HG03432 (cell line): ENCODE measurements at regions not wholly inside any gene's neighbourhood (a gene's known extent, or its start where the extent isn't known, plus 50 kb on each side); places are given as distances from the start of the nearest gene placed in this dataset.
"Not testable (repeated sequence)": the region's sequence is repeated elsewhere in the genome, so short reads cannot be mapped to it uniquely, and the experiment has no call there.

Experiments
- ATAC-seq: cut with Tn5 transposase; IDR thresholded peaks from one replicate; pipeline ENCODE4 v1.9.1; 2021; ENCODE audit warnings: mild to moderate bottlenecking, moderate library complexity; ENCODE audit not compliant: unreplicated experiment

GRCh38 chr9:82115900-82116299 is 127.3 kb downstream of the SPATA31D1 start:
- no peak for ATAC-seq

DNA sequence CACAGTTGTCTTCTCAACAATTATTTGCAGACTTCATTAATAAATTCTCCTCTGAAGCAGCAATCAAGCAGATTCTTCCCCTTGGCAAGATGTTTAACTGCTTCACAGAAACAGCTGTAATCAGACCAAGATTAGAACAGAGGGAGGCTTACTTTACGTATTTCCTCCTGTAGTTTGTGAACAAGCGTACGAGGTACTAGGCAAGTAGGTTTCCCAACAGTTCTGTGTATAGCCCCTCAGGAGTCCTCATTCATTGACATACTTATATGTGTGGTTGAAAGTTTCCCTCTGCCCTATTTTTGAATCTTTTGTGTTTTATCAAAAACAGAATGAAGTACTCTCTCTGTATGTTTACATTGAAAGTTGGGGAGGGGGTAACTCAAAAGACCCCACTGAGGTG is 128.0 kb downstream of the SPATA31D1 start:
- no peak for ATAC-seq

DNA sequence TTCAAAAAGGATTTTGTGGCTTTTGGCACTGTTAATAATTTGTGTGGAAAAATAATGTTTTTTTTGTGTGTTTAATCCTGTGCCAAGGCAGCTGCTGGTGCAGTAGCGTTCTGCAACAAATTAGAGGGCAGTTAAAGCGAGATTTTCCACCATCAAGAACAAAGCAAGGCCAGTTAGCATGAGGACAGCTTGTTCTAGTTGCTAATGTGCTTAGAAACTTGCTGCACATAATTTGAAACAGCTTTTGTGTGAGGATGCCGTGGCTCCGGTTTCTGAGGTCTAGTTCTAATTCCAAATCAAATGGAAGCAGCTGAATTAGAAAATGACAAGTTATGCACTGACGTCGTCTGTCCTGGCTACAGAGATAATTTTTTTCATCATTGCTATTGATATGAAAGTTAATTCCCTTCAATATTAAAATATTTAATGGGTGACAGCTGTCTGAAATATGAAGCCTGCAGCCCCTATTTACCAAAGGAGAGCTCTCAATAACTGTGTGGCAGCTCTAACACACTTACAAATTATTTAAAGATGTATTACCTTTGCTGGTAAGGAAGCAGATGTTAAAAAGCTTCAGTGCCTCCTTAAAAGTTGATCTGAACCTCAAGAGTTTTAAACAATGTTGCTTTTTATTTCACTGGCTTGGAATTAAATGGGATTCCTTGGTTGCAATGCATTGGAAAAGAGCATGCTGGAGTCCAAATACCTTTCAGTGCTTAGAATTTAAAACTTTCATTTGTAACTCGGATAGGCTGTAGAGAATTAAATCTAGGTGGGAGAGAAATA is 128.6 kb downstream of the SPATA31D1 start:
- no peak for ATAC-seq

DNA sequence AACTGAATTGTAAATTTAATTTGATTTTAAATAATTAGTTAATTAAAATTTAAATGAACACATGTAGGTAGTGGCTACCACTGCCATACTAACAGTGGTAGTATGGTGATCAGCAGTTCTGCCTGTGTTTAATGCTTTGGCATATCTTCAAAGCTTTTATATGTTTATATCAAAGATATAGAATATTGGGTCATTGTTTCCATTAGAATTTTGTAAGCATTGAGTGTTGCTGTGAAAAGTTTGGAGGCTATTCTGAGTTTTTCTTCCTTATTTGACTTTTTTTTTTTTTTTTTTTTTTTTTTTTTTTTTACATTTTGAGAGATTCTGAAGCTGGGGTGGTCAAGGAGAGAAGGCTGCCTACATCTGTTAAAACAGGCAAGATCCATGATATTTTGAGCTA is 134.2 kb downstream of the SPATA31D1 start:
- no peak for ATAC-seq

DNA sequence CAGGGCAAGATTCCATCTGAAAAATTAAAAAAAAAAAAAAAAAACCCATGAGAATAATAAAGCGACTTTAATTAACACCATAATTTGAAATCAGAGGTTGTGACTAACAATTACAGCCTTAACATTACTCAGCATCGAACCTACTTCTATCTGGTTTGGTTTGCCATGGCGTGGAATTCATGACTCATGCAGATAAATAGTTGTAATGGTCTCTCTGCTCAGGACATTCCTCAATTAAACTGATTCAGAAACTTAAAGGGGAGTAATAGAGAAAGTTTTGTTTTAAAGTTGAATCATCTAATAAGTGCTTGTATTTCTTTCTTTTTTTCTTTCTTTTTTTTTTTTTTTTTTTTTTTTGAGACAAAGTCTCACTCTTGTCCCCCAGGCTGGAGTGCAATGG is 135.5 kb downstream of the SPATA31D1 start:
- no peak for ATAC-seq

GRCh38 chr9:82126256-82126655 is 137.7 kb downstream of the SPATA31D1 start:
- ATAC-seq, result no peak

- ATAC-seq, result peak; percentile 26
These were observed 138.9 kb downstream of the SPATA31D1 start for GRCh38 chr9:82127465-82127864.

DNA sequence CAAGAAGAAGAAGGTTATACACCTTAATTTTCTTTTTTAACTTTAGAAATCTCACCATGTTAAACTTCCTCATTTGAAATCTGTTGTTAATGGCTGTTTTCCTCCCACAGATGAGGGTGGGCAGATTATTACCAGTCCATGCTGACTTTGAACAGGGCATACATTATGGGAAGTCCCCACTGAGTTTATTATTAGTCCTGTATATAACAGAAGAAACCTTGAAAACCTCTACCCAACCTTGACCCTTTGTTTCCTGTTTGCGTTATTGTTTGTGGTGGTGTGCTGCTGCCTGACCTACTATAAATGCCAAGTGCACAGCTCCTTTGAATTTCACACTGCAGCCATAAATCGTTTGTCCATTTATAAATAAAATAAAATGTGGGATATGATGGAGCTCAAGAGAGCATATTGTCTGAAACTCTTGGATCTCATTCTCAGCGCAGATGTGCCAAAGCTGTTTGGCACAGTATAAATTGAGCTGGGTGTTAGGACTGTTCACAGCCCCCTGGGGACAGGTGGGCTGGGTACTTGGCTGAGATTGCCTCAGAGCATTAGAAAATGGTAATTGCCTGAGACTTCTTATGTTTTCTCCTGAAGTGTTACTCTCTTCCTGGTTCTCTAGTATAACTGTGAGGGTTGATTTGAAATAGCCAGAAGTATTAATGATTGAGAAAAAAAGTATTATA is 139.6 kb downstream of the SPATA31D1 start:
- peak; percentile 92 for ATAC-seq

- ATAC-seq, result no peak
These were observed 141.1 kb downstream of the SPATA31D1 start for GRCh38 chr9:82129708-82130107.

DNA sequence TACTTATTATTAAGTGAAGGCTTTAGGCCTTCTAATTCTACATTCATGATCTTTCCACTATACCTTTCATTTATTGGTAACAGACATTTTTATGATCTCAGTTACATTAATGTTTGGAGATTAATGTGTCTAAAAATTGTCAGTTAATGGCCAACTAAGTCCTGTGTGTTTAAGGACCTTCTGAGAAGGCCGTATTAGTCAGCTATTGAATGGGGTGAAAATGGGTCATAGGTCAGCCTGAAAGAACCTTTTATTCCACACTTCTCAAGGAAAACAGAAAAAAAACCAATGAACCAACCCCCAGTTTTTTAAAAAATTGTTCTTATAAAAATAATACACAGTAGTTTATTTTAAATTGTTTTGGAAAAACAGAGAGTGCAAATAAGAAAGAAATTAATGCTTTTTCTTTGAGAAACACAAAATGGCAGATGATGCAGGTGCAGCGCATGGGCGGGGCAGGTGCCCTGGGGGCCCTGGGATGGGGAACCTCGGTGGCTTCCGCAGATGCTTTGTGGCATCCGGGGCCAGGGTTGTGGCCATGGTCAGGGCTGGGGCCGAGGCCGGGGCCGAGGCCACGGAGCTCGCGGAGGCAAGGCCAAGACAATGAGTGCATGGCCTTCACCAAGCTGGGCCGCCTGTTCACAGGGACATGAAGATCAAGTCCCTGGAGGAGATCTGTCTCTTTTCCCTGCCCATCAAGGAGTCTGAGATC is 141.9 kb downstream of the SPATA31D1 start:
- no peak for ATAC-seq

DNA sequence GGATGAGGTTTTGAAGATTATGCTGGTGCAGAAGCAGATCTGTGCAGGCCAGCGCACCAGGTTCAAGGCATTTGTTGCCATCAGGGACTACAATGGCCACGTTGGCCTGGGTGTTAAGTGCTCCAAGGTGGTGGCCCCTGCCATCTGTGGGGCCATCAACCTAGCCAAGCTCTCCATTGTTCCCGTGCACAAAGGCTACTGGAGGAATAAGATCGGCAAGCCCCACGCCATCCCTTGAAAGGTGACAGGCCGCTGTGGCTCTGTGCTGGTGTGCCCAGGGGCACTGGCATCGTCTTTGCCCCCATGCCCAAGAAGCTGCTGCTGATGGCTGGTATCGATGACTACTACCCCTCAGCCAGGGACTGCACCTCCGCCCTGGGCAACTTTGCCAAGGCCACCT is 142.5 kb downstream of the SPATA31D1 start:
- no peak for ATAC-seq

GRCh38 chr9:82132024-82132423 is 143.5 kb downstream of the SPATA31D1 start:
- no peak for ATAC-seq

DNA sequence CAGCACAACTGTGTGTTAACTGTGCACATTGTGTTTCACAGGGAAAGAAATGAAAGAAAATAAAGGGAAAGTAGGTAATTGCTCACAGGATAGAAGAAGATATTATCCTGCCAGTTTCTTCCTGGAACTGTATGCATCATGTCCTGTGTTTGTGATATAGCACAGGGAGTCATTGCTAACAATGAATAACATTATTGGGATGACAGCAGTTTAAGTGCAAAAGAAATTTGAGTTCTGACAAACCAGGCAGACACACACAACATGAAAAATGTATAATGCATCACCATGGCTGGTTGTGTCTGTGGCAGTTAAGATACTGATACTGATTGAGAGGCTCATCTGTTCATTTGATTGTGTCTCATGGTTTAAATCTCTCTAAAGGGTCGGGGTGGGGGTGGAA is 145.4 kb downstream of the SPATA31D1 start:
- no peak for ATAC-seq

GRCh38 chr9:82135106-82135505 is 146.5 kb downstream of the SPATA31D1 start:
- no peak for ATAC-seq

DNA sequence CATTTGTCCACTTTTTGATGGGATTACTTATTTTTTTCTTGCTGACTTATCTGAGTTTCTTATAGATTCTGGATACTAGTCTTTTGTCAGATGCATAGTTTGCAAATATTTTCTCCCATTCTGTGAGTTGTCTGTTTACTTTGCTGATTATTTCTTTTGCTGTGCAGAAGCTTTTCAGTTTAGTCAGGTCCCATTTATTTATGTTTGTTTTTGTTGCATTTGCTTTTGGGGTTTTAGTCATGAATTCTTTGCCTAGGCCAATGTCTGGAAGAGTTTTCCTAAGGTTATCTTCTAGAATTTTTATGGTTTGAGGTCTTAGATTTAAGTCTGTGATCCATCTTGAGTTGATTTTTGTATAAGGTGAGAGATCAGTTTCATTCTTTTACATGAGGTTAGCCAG is 149.5 kb downstream of the SPATA31D1 start:
- not testable (repeated sequence) for ATAC-seq

GRCh38 chr9:82140471-82140870 is 151.9 kb downstream of the SPATA31D1 start:
- ATAC-seq, result no peak

GRCh38 chr9:82144803-82145202 is 156.2 kb downstream of the SPATA31D1 start:
- no peak for ATAC-seq

DNA sequence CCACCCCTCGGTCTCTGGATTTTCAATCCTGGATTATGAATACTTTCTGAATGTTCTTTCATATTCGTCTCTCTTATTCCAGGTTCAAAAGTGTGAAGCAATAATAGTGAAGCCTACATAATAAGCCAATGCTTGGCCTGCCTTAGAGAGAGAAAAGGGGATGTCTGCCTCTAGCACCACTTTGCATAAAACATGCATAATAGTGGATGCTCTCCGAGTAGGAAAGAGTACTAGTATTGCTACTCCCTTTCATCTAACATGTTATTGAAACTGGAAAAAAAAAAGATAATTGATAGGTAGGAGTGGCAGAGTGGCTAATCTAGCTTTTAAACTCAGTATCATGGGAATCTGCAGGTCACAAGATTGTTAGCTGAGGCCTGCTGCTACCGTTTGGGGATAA is 158.1 kb downstream of the SPATA31D1 start:
- no peak for ATAC-seq

DNA sequence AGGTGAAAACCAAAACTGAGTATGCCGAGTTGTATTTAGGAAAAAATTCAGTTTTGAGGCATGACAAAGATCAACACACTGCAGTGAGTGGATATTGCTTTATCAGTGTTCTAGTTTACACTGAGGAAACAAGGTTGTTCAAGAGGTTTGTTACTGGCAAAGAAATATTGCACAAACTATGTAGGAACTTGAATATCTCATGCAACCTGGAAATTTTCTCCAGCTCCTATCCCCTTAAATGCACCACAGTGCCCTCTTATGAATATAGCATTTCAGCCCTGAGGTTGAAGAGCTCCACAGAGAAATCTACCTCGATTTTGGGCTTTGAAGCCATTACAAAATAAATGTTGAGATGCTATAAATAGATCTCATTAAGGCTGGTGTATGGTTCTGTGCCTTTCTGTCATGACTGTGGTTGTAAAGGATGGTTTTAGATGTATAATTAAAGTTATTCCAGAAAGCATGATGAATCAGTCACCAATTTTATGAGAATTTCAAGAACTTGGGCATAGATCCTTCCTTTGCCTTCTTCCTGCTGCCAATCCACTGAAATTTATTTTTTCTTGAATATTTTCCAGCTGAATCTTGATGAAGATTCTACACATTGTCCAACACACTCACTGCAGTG is 159.3 kb downstream of the SPATA31D1 start:
- no peak for ATAC-seq

DNA sequence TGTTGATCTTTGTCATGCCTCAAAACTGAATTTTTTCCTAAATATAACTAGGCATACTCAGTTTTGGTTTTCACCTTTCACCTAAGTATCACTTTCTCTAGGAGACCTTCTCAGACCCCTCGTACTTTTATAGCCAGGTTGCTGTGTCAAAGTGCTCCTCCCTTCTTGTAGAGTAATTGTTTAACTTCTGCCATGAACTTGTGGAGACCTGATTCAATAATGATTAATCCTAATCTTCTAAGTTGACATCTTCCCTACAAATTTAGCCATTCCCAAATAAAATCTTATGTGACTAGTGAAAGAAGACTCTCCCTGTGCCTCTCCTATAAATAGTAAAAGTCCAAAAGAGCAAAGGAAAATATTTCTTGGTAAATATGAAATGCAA is 159.8 kb downstream of the SPATA31D1 start:
- no peak for ATAC-seq

- no peak for ATAC-seq
These were observed 160.4 kb downstream of the SPATA31D1 start for GRCh38 chr9:82148901-82149461.
